ENCODE measurements at regions not wholly inside any gene's neighbourhood (a gene's known extent, or its start where the extent isn't known, plus 50 kb on each side); places are given as distances from the start of the nearest gene placed in this dataset.

DNA sequence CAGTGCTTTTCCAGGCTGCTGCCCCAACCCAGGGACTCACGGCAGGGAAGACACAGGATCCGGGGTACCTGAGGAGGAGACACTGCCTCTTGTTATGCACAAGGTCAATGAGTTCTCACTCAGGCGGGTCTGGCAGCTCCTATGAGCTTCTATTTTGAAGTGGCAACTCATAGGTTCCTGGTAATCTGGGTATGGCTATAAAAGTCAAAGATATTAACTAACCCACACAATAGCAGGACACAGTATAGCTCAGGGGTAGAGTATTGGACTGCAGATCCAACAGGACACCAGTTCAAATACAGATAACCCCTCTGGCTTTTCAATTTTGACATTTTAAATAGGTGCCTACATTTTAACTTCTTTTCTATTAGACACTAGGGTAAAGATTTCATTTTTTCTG lies 130.3 kb upstream of the ZNF746 start:
- TF ChIP-seq, protein P1, sequence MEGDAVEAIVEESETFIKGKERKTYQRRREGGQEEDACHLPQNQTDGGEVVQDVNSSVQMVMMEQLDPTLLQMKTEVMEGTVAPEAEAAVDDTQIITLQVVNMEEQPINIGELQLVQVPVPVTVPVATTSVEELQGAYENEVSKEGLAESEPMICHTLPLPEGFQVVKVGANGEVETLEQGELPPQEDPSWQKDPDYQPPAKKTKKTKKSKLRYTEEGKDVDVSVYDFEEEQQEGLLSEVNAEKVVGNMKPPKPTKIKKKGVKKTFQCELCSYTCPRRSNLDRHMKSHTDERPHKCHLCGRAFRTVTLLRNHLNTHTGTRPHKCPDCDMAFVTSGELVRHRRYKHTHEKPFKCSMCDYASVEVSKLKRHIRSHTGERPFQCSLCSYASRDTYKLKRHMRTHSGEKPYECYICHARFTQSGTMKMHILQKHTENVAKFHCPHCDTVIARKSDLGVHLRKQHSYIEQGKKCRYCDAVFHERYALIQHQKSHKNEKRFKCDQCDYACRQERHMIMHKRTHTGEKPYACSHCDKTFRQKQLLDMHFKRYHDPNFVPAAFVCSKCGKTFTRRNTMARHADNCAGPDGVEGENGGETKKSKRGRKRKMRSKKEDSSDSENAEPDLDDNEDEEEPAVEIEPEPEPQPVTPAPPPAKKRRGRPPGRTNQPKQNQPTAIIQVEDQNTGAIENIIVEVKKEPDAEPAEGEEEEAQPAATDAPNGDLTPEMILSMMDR (conservative IDR thresholded peaks at IDR 0.05 in 1 of 2, IDR thresholded peaks at IDR 0.05 in 1 of 2; ENCODE audit: extremely low read depth in 1 of 2, insufficient read depth in 1 of 2, low read depth in 1 of 2, low read length in 2 of 2) = no peak
- TF ChIP-seq EZH2 (IDR thresholded peaks at IDR 0.05; ENCODE audit: borderline replicate concordance, low read length) = no peak

Data from mammary epithelial cell (primary cell).